ENCODE measurements at regions not wholly inside any gene's neighbourhood (a gene's known extent, or its start where the extent isn't known, plus 50 kb on each side); places are given as distances from the start of the nearest gene placed in this dataset.

GRCh38 chr1:98296681-98297080 is 364.8 kb upstream of the SNX7 start:
- Histone ChIP-seq H3K9me3 (no peaks in the 10 kb centered on the region), H3K4me3 (no peak overlapping the region), H3K4me1 (no peaks in the 10 kb centered on the region), H3K27ac (no peak overlapping the region), H3K27me3 (no peaks in the 10 kb centered on the region), H3K36me3 (replicated peaks in 1 of 2; ENCODE audit: insufficient read depth in 1 of 2, low read depth in 2 of 2) (no peaks in the 10 kb centered on the region)
- ATAC-seq: no peak
- TF ChIP-seq CTCF (IDR thresholded peaks at IDR 0.05) (no peak), POLR2A (IDR thresholded peaks at IDR 0.05) (no peak)
- intact Hi-C loops (cut with DNase I): no loop called here
- 55 to 72% methylated on average over 1 of the region's 1 CpG for WGBS, 2 donors
- DNase-seq: no peak

GRCh38 chr1:98294127-98294526 is 367.4 kb upstream of the SNX7 start:
- 63 to 76% methylated on average over 2 of the region's 2 CpGs for WGBS, 2 donors
- ATAC-seq (no peak), DNase-seq (no peak)
- Histone ChIP-seq H3K27ac (no peak overlapping the region), H3K4me3 (no peak overlapping the region), H3K4me1 (no peaks in the 10 kb centered on the region), H3K36me3 (replicated peaks in 1 of 2; ENCODE audit: insufficient read depth in 1 of 2, low read depth in 2 of 2) (no peaks in the 10 kb centered on the region), H3K9me3 (no peaks in the 10 kb centered on the region), H3K27me3 (no peaks in the 10 kb centered on the region)
- TF ChIP-seq POLR2A (IDR thresholded peaks at IDR 0.05) (no peak), CTCF (IDR thresholded peaks at IDR 0.05) (no peak)
- intact Hi-C loops (cut with DNase I): no loop called here

- no peaks in the 10 kb centered on the region for H3K36me3 ChIP-seq (replicated peaks in 1 of 2; ENCODE audit: insufficient read depth in 1 of 2, low read depth in 2 of 2)
- DNase-seq (no peak), ATAC-seq (no peak)
- H3K4me1 ChIP-seq: no peaks in the 10 kb centered on the region
- H3K4me3 ChIP-seq: no peak overlapping the region
- no peaks in the 10 kb centered on the region for H3K27me3 ChIP-seq
- intact Hi-C loops (cut with DNase I): no loop called here
- H3K9me3 ChIP-seq: no peaks in the 10 kb centered on the region
- no peak overlapping the region for H3K27ac ChIP-seq
- TF ChIP-seq CTCF (IDR thresholded peaks at IDR 0.05) (no peak), POLR2A (IDR thresholded peaks at IDR 0.05) (no peak)
These were observed 368.5 kb upstream of the SNX7 start for GRCh38 chr1:98292994-98293393.

GRCh38 chr1:98289311-98289710 is 368.5 kb upstream of the DPYD start:
- Histone ChIP-seq H3K4me3 (no peak overlapping the region), H3K9me3 (no peaks in the 10 kb centered on the region), H3K27ac (no peak overlapping the region), H3K27me3 (no peaks in the 10 kb centered on the region), H3K4me1 (no peaks in the 10 kb centered on the region), H3K36me3 (replicated peaks in 1 of 2; ENCODE audit: insufficient read depth in 1 of 2, low read depth in 2 of 2) (no peaks in the 10 kb centered on the region)
- DNase-seq: no peak
- TF ChIP-seq CTCF (IDR thresholded peaks at IDR 0.05): no peak
- no peak for ATAC-seq
- intact Hi-C loops (cut with DNase I): no loop called here
- WGBS, 2 donors: 63 to 71% methylated on average over 1 of the region's 1 CpG

GRCh38 chr1:98288494-98288893 is 367.7 kb upstream of the DPYD start:
- Histone ChIP-seq H3K9me3 (no peaks in the 10 kb centered on the region), H3K27me3 (no peaks in the 10 kb centered on the region), H3K36me3 (replicated peaks in 1 of 2; ENCODE audit: insufficient read depth in 1 of 2, low read depth in 2 of 2) (no peaks in the 10 kb centered on the region), H3K4me1 (no peaks in the 10 kb centered on the region), H3K4me3 (no peak overlapping the region), H3K27ac (no peak overlapping the region)
- WGBS, 2 donors: 69 to 71% methylated on average over 2 of the region's 2 CpGs
- ATAC-seq: no peak
- DNase-seq: no peak
- intact Hi-C loops (cut with DNase I): no loop called here
- no peak for TF ChIP-seq CTCF (IDR thresholded peaks at IDR 0.05)
- TF ChIP-seq POLR2A (IDR thresholded peaks at IDR 0.05): no peak

Measured in body of pancreas (tissue), 4 donors.